K562 (cell line): ENCODE measurements at regions not wholly inside any gene's neighbourhood (a gene's known extent, or its start where the extent isn't known, plus 50 kb on each side); places are given as distances from the start of the nearest gene placed in this dataset.

Source experiments
- ATAC-seq: fragments of 200-7000 bp; cut with Tn5 transposase; 3 replicates; pipeline ENCODE4 v1.9.1; 2020; ENCODE audit warnings: moderate library complexity
- BruUV-seq: library from RNA; stranded (reverse); fragments of 400-500 nt; replicated peaks from 2 replicates; lab custom pipeline; 2021; lab: Mats Ljungman, UMichigan
- CTCF ChIA-PET: fragments of 300-600 bp; formaldehyde crosslinking; extraction: SDS; loops from one replicate; lab custom pipeline; 2021; ENCODE audit warnings: low intra/inter-chr PET ratio; lab: Yijun Ruan, JAX
- POLR2A ChIA-PET: fragments of 300-600, 350-650 bp; sonication (Branson Sonifier 250); formaldehyde crosslinking; extraction: SDS; loops from one replicate; lab custom pipeline; 2021; ENCODE audit warnings: antibody characterized with exemption, inconsistent platforms; lab: Yijun Ruan, JAX
- DNase-seq, 4 experiments: peaks; one replicate each; pipeline versions ENCODE4 v3.0.0 to v3.0.0-alpha.2; 2011 to 2018; ENCODE audit warnings: low spot score in 3 of 4, mixed read lengths in 3 of 4; ENCODE audit errors: extremely low read depth in 1 of 4
- FAIRE-seq: peaks from 2 replicates; lab custom pipeline; 2011; peaks lifted over from hg19 to GRCh38; lab: Jason Lieb, UNC
- H2AFZ ChIP-seq: 2 replicates; pipeline ENCODE4 v1.6.0; 2011; ENCODE audit warnings: low read depth, low read length, control low read depth, inconsistent platforms
- H3K27ac ChIP-seq: fragments of 200-600 bp; 3 replicates; pipeline ENCODE4 v1.8.0; 2011; ENCODE audit warnings: low read depth, mild to moderate bottlenecking, control low read depth, inconsistent platforms, low read length, moderate library complexity, mixed read lengths; ENCODE audit errors: extremely low read depth
- H3K27me3 ChIP-seq, 2 experiments: fragments of 300-600 bp in 1 of 2; 2 replicates in 1 of 2; 3 replicates in 1 of 2; pipeline versions ENCODE4 v1.6.0 to v1.8.0; 2011; ENCODE audit warnings: inconsistent platforms in 2 of 2, low read length in 2 of 2, mild to moderate bottlenecking in 1 of 2, mixed read lengths in 1 of 2, moderate library complexity in 1 of 2; ENCODE audit not compliant: control insufficient read depth in 2 of 2, insufficient read depth in 2 of 2
- H3K36me3 ChIP-seq: fragments of 300-600 bp; 3 replicates; pipeline ENCODE4 v1.8.0; 2011; ENCODE audit warnings: mild to moderate bottlenecking, low read length, inconsistent platforms; ENCODE audit not compliant: control insufficient read depth, insufficient read depth
- H3K4me1 ChIP-seq, 2 experiments: fragments of 200-600 bp in 1 of 2; replicated peaks in 1 of 2; 2 replicates in 1 of 2; 3 replicates in 1 of 2; pipeline versions ENCODE4 v1.5.1 to v1.8.0; 2011; ENCODE audit warnings: inconsistent platforms in 2 of 2, low read length in 2 of 2, mild to moderate bottlenecking in 1 of 2, mixed read lengths in 1 of 2, moderate library complexity in 1 of 2; ENCODE audit not compliant: control insufficient read depth in 2 of 2, insufficient read depth in 2 of 2
- H3K4me2 ChIP-seq: 2 replicates; pipeline ENCODE4 v1.6.1; 2011; ENCODE audit warnings: low read length, control low read depth, inconsistent platforms, mixed read lengths; ENCODE audit not compliant: insufficient read depth
- H3K4me3 ChIP-seq: fragments of 200-600 bp; sonication (generic), shearing (Covaris generic); 2 replicates; pipeline ENCODE4 v1.5.1; 2016; ENCODE audit warnings: control low read depth, inconsistent platforms
- H3K79me2 ChIP-seq: fragments of 200-600 bp; 3 replicates; pipeline ENCODE4 v1.8.0; 2011; ENCODE audit warnings: low read length, inconsistent platforms; ENCODE audit not compliant: control insufficient read depth, insufficient read depth
- H3K9ac ChIP-seq, 2 experiments: 2 replicates each; pipeline versions ENCODE4 v1.6.0 to v1.6.1; 2011; ENCODE audit warnings: low read depth in 2 of 2, low read length in 2 of 2, control low read depth in 1 of 2, inconsistent platforms in 1 of 2, mild to moderate bottlenecking in 1 of 2, mixed read lengths in 1 of 2; ENCODE audit not compliant: insufficient read depth in 1 of 2
- H3K9me1 ChIP-seq: one replicate; pipeline ENCODE4 v1.6.0; 2011; ENCODE audit warnings: inconsistent platforms, mild to moderate bottlenecking, low read length, moderate library complexity; ENCODE audit not compliant: control insufficient read depth, insufficient read depth
- H3K9me3 ChIP-seq: replicated peaks from 2 replicates; pipeline ENCODE4 v1.5.1; 2011; ENCODE audit warnings: low read depth, low read length, inconsistent platforms; ENCODE audit not compliant: control insufficient read depth, insufficient read depth
- H4K20me1 ChIP-seq: replicated peaks from 2 replicates; pipeline ENCODE4 v1.6.1; 2011; ENCODE audit warnings: low read length, inconsistent platforms, mixed read lengths; ENCODE audit not compliant: control insufficient read depth, insufficient read depth
- BCL6 ChIP-seq: fragments of 250-450 bp; sonication (Bioruptor Pico); IDR thresholded peaks from 2 replicates; pipeline ENCODE4 v1.4.0; 2020
- CHD1 ChIP-seq: fragments of 200-600 bp; sonication (generic); IDR thresholded peaks from one replicate; pipeline ENCODE4 v1.6.1; 2012; ENCODE audit warnings: mild to moderate bottlenecking, moderate library complexity, low read length, inconsistent platforms
- POU5F1 ChIP-seq: fragments of 150-350 bp; IDR thresholded peaks from 2 replicates; pipeline ENCODE4 v1.6.1; 2014; ENCODE audit warnings: borderline replicate concordance, low read length, low read depth, mild to moderate bottlenecking; ENCODE audit not compliant: partially characterized antibody
- RBM22 ChIP-seq: fragments of 200-400 bp; formaldehyde crosslinking; IDR thresholded peaks from 2 replicates; pipeline ENCODE4 v1.6.1; 2018; ENCODE audit warnings: low read length, low read depth; ENCODE audit not compliant: poor library complexity, severe bottlenecking
- SRSF1 ChIP-seq: fragments of 200-400 bp; formaldehyde crosslinking; IDR thresholded peaks from 2 replicates; pipeline ENCODE4 v1.6.1; 2017; ENCODE audit warnings: mild to moderate bottlenecking, low read depth, low read length, moderate library complexity
- THRAP3 ChIP-seq: fragments of 450-650 bp; IDR thresholded peaks from 2 replicates; pipeline ENCODE4 v1.6.1; 2016; ENCODE audit warnings: mild to moderate bottlenecking, inconsistent platforms, borderline replicate concordance
- U2AF2 ChIP-seq: fragments of 200-400 bp; formaldehyde crosslinking; optimal IDR thresholded peaks from 2 replicates; pipeline ENCODE3; 2017; ENCODE audit warnings: low read depth, mild to moderate bottlenecking, low read length
- ZNF431 ChIP-seq: sonication (generic); formaldehyde crosslinking; IDR thresholded peaks from 2 replicates; pipeline ENCODE4 v1.8.0; 2022; ENCODE audit warnings: mild to moderate bottlenecking, missing genetic modification reagents
- ZNF780A ChIP-seq: fragments of 250-450 bp; sonication (Bioruptor Pico); IDR thresholded peaks from 2 replicates; pipeline ENCODE4 v1.5.0; 2021; ENCODE audit warnings: mild to moderate bottlenecking
- ZNF785 ChIP-seq: fragments of 250-450 bp; sonication (Bioruptor Pico); IDR thresholded peaks from 2 replicates; pipeline ENCODE4 v1.4.0; 2020; ENCODE audit warnings: mild to moderate bottlenecking
- WGBS: fragments of 100-300 bp; shearing (Covaris generic); methylation state at CpG from one replicate; pipeline ENCODE4 v1.1.6; 2016; ENCODE audit warnings: low coverage, mixed read lengths; ENCODE audit not compliant: insufficient coverage; ENCODE audit errors: missing lambda C conversion rate; 5-methylcytosine and 5-hydroxymethylcytosine counted together
- in situ Hi-C: fragments of 300-500 bp; cut with MboI; formaldehyde crosslinking; loops from 4 replicates; pipeline ENCODE4 v1.15.0; 2018; ENCODE audit warnings: inconsistent platforms, mixed read lengths
- intact Hi-C: fragments of 100-400 bp; cut with micrococcal nuclease; formaldehyde crosslinking; loops from 2 replicates; pipeline ENCODE4 v1.14.2; 2022
- TF ChIP-seq, protein P1 (sequence below): sonication (generic); formaldehyde crosslinking; IDR thresholded peaks from 2 replicates; pipeline ENCODE4 v1.8.1; 2022; ENCODE audit warnings: missing genetic modification reagents

GRCh38 chr20:61104232-61104631 is 147.8 kb upstream of the CDH4 start:
- no peaks in the 10 kb centered on the region for H3K79me2 ChIP-seq
- ATAC-seq (no peak), DNase-seq (no peak)
- TF ChIP-seq U2AF2 = no peak
- TF ChIP-seq THRAP3 = no peak
- TF ChIP-seq ZNF431 (CRISPR knock-in tag) = no peak
- no peak for TF ChIP-seq POU5F1
- TF ChIP-seq ZNF780A = no peak
- TF ChIP-seq RBM22 = no peak
- no peak for TF ChIP-seq CHD1
- TF ChIP-seq ZNF785 (CRISPR knock-in tag) = no peak
- TF ChIP-seq SRSF1 = no peak
- TF ChIP-seq, protein P1, sequence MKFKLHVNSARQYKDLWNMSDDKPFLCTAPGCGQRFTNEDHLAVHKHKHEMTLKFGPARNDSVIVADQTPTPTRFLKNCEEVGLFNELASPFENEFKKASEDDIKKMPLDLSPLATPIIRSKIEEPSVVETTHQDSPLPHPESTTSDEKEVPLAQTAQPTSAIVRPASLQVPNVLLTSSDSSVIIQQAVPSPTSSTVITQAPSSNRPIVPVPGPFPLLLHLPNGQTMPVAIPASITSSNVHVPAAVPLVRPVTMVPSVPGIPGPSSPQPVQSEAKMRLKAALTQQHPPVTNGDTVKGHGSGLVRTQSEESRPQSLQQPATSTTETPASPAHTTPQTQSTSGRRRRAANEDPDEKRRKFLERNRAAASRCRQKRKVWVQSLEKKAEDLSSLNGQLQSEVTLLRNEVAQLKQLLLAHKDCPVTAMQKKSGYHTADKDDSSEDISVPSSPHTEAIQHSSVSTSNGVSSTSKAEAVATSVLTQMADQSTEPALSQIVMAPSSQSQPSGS = no peak
- no peak for TF ChIP-seq BCL6
- TF ChIP-seq, all 486 proteins: peak for 0
- Histone ChIP-seq H3K4me3 (no peak overlapping the region), H3K36me3 (no peaks in the 10 kb centered on the region), H2AFZ (no peak overlapping the region), H3K27me3 (peaks cover 0 to under 1% of the 10 kb centered on the region in 2 experiments; a peak in 2 of 5 replicates), H3K9ac (no peak overlapping the region), H3K4me1 (no peaks in the 10 kb centered on the region), H3K9me1 (no peaks in the 10 kb centered on the region), H3K27ac (no peak overlapping the region), H4K20me1 (no peaks in the 10 kb centered on the region), H3K9me3 (no peaks in the 10 kb centered on the region), H3K4me2 (no peak overlapping the region)
- FAIRE-seq = no peak
- BruUV-seq = no TSS peak
- WGBS = 0% methylated on average over 5 of the region's 5 CpGs
- intact Hi-C loops = no loop called here
- CTCF ChIA-PET = no interaction called here
- in situ Hi-C loops = no loop called here
- POLR2A ChIA-PET = no interaction called here
